ENCODE measurements at regions not wholly inside any gene's neighbourhood (a gene's known extent, or its start where the extent isn't known, plus 50 kb on each side); places are given as distances from the start of the nearest gene placed in this dataset.

GRCh38 chr6:114785235-114786127 is 442.7 kb upstream of the HS3ST5 start (continued):
- TF ChIP-seq SNAPC5 (CRISPR knock-in tag; IDR thresholded peaks at IDR 0.05) = no peak
- no peak for TF ChIP-seq NEUROD1 (IDR thresholded peaks at IDR 0.05; ENCODE audit: borderline replicate concordance, low read depth, low read length, partially characterized antibody)
- no peak for TF ChIP-seq TCFL5 (CRISPR knock-in tag; conservative IDR thresholded peaks at IDR 0.05)
- TF ChIP-seq TEAD2 (tag; IDR thresholded peaks at IDR 0.05) = no peak
- no peak for TF ChIP-seq CBFB (CRISPR knock-in tag; IDR thresholded peaks at IDR 0.05)
- TF ChIP-seq ZNF431 (CRISPR knock-in tag; IDR thresholded peaks at IDR 0.05) = no peak
- no peak for TF ChIP-seq FOXP1 (CRISPR knock-in tag; IDR thresholded peaks at IDR 0.05)

- Histone ChIP-seq H4K20me1 (replicated peaks; ENCODE audit: control insufficient read depth, insufficient read depth, low read length) (no peaks in the 10 kb centered on the region), H3K79me2 (ENCODE audit: control insufficient read depth, insufficient read depth, low read length) (no peaks in the 10 kb centered on the region), H3K4me1 (replicated peaks in 1 of 2; ENCODE audit: control insufficient read depth in 2 of 2, insufficient read depth in 2 of 2, low read length in 2 of 2) (no peaks in the 10 kb centered on the region), H3K9me3 (replicated peaks; ENCODE audit: control insufficient read depth, insufficient read depth, low read depth, low read length) (no peaks in the 10 kb centered on the region), H3K9me1 (ENCODE audit: control insufficient read depth, insufficient read depth, low read length) (no peaks in the 10 kb centered on the region), H3K27me3 (ENCODE audit: control insufficient read depth in 2 of 2, insufficient read depth in 2 of 2, low read length in 2 of 2) (no peaks in the 10 kb centered on the region), H2AFZ (ENCODE audit: low read depth, low read length) (no peak overlapping the region), H3K4me2 (ENCODE audit: insufficient read depth, low read length) (no peak overlapping the region), H3K4me3 (no peak overlapping the region), H3K27ac (ENCODE audit: extremely low read depth, low read depth, low read length) (no peak overlapping the region), H3K36me3 (ENCODE audit: control insufficient read depth, insufficient read depth, low read length) (no peaks in the 10 kb centered on the region), H3K9ac (ENCODE audit: insufficient read depth in 1 of 2, low read depth in 2 of 2, low read length in 2 of 2) (no peak overlapping the region)
- DNase-seq (ENCODE audit: extremely low read depth in 1 of 4, low spot score in 3 of 4) = no peak
- 3% methylated on average over 3 of the region's 3 CpGs for WGBS (ENCODE audit: insufficient coverage, low coverage, missing lambda C conversion rate)
- ATAC-seq = no peak
- intact Hi-C loops (cut with micrococcal nuclease) (no loop called here), in situ Hi-C loops (cut with MboI) (no loop called here)
- CTCF ChIA-PET (ENCODE audit: low intra/inter-chr PET ratio) = no interaction called here
- BruUV-seq (replicated peaks) = no TSS peak
- no peak for TF ChIP-seq CTBP1 (IDR thresholded peaks at IDR 0.05; ENCODE audit: borderline replicate concordance)
- TF ChIP-seq CEBPG (CRISPR knock-in tag; IDR thresholded peaks at IDR 0.05) = no peak
- peak in 1 of 2 experiments; percentile 78; a peak in 2 of 4 replicates for TF ChIP-seq CEBPG (tag; conservative IDR thresholded peaks at IDR 0.05 in 1 of 2, IDR thresholded peaks at IDR 0.05 in 1 of 2)
- no peak for FAIRE-seq
- POLR2A ChIA-PET = no interaction called here
Observed at GRCh38 chr6:114783783-114784182, 441.0 kb upstream of the HS3ST5 start.

Data from K562 (cell line).